ENCODE measurements at regions not wholly inside any gene's neighbourhood (a gene's known extent, or its start where the extent isn't known, plus 50 kb on each side); places are given as distances from the start of the nearest gene placed in this dataset.

DNA sequence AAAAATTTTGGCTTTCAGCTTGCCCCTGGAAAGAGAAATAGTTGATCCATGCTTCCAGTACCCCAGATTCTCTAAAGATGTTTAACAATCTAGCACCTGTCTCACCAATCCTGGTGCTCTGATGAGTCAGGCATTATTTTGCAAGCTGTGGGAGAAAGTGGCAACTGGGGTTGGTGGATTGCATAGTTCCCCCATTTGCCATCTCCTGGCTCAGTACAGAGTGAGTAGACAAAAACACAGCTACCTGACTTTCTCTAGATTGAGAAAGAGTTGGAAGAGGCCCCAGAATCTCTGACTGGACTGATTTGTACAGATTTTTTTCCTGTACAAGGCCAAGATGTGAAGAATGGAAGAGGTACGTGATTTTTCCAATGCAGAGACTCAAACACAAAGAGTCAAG, 75.1 kb upstream of the NEGR1 start:
- no peak overlapping the region for H3K4me3 ChIP-seq (ENCODE audit: low read depth, low read length)

DNA sequence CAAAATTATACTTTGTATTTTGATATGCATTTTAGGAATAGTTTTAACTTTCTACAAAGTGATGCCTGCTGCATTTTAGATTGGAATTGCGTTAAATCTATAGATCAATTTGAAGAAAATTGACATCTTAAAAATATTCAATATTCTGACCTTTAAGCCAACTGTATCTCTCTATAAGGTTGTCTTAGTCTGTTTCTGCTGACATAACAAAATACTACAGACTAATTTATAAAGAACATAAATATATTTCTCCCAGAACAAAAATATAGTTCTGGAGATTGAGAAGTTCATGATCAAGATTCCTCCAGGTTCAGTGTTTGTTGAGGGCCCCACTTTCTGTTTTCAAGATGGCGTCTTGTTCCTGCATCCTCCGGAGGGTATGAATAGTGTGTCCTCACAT, 73.6 kb upstream of the NEGR1 start:
- H3K4me3 ChIP-seq (ENCODE audit: low read depth, low read length), result no peak overlapping the region

- no peak overlapping the region for H3K4me3 ChIP-seq (ENCODE audit: low read depth, low read length)
Observed at GRCh38 chr1:72341661-72342060, 59.3 kb upstream of the NEGR1 start.

GRCh38 chr1:72336776-72337175, 54.4 kb upstream of the NEGR1 start:
- H3K4me3 ChIP-seq (ENCODE audit: low read depth, low read length), result no peak overlapping the region

All from iPS-11a (cell line).